Activated CD4-positive, alpha-beta T cell treated with anti-CD3 and anti-CD28 coated beads, Interleukin-2, amount 50 U/mL, for 48 hours (primary cell): ENCODE measurements at regions not wholly inside any gene's neighbourhood (a gene's known extent, or its start where the extent isn't known, plus 50 kb on each side); places are given as distances from the start of the nearest gene placed in this dataset.

Source experiments
- DNase-seq, 2 experiments: peaks; one replicate each; pipeline ENCODE4 v3.0.0-alpha.2; 2020

GRCh38 chr7:148950806-148951205 is 66.7 kb upstream of the EZH2 start:
- no peak for DNase-seq

DNA sequence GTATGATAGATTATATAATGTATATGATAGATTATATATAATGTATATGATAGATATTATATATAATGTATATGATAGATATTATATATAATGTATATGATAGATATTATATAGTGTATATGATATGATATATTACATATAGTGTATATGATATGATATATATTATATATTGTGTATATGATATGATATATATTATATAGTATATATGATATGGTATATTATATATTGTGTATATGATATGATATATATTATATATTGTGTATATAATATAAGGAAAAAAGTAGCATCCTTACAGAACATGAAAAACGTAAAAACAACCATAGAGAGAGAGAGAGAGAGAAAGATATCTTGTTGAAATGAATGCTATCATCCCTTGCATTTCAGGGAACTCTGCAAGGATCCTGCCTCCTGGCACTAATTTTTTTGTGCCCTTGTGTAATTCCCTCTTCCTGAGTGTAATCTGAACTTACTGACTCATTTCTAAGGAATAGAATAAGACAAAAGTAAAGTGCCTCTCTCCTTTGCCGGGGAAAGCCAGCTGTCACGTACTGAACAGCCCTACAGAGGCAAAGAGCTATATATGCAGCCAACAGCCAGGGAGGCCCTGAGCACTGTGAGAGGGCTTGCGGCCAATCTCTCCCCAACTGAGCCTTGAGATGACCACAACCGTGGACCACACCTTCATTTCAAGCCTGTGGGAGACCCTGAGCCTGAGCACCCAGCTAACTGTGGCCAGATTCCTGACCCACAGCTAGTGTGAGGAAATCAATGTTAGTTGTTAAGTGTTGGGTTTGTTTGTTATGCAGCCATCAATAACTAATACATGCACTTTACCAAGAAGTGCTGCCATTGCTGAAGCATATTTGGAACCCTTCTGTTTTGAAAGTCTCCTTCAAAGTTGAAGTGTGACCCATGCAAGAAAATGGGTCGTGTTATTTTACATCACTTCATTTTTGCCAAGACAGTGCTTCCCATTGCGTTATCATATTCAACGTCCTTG is 61.1 kb upstream of the EZH2 start:
- no peak for DNase-seq

GRCh38 chr7:148941598-148942275 is 57.6 kb upstream of the EZH2 start:
- peak; percentile 65 to 76 for DNase-seq

DNA sequence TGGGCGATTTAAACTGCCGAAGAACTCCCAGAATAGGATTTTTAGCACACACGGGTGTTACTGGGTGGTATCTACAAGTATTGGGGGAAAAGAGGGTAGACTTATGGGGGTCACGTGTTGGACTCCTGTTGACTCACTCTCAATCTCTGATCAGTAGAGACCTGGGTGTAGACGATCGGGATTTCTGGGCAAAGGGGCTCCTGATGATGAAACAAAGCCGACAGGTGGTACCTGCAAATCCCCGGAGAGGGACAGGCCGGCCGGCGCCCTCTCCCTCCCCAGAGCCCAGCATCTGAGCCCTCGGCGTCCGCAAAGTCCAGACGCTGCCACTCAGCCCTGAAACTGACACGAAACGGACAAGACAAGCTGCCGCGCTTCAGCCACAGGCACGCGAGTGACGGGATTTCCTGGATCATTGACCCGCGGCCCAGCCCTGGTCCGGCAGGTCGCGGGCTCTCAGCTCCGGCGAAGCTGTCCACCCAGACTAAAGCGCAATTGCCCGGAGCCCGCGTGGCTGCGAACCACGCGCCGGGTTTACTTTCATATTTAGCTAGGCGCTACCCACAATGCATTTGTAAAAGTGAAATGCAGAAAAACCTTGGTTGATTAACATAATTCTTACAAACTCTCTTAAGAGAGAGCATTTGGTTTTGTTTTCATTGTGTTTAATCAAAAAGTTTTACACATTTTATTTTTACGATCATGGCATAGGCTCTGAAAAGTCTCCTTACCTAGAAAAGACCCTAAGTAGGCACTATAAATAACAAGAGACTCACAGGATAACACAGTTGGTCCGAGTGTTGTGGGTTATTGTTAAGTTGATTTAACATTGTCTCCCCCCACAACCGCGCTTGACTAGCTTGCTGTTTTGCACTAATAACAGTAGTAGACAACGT is 56.9 kb upstream of the EZH2 start:
- DNase-seq = peak; percentile 60 to 68

- no peak for DNase-seq
Observed at GRCh38 chr7:148939128-148939755, 55.2 kb upstream of the EZH2 start.

GRCh38 chr7:148935451-148935850 is 51.4 kb upstream of the EZH2 start:
- DNase-seq = no peak
